ENCODE measurements at regions not wholly inside any gene's neighbourhood (a gene's known extent, or its start where the extent isn't known, plus 50 kb on each side); places are given as distances from the start of the nearest gene placed in this dataset.

DNA sequence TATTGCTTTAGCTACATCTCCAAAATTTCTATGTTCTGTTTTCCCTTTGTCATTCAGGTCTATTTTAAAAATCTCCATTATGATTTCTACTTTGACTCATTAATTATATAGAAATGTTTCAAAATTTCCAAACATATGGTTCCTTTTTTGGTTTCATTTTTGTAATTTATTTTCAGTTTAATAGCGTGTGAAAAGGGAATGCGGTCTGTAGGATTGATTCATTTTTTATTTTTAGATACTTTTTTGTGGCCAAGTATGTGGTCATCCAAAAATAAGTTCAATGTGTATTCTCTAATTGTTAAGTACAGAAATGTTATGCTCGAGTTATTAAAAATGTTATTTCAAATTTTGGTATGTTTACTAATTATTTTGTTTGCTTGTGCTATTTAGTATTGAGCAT lies 72.5 kb upstream of the ANKRD1 start:
- in situ Hi-C loops (cut with HindIII; ENCODE audit: low pct_unique_long_range_greater_than_20kb, low sequenced_read_pairs) (no loop called here), intact Hi-C loops (cut with micrococcal nuclease; ENCODE audit: unreplicated experiment) (no loop called here)
- no peak for TF ChIP-seq TCF7L2 (IDR thresholded peaks at IDR 0.05; ENCODE audit: low read depth, low read length)
- no peak for TF ChIP-seq SIN3A (IDR thresholded peaks at IDR 0.05; ENCODE audit: borderline replicate concordance, insufficient read depth, low read depth, low read length)
- TF ChIP-seq, protein P1, sequence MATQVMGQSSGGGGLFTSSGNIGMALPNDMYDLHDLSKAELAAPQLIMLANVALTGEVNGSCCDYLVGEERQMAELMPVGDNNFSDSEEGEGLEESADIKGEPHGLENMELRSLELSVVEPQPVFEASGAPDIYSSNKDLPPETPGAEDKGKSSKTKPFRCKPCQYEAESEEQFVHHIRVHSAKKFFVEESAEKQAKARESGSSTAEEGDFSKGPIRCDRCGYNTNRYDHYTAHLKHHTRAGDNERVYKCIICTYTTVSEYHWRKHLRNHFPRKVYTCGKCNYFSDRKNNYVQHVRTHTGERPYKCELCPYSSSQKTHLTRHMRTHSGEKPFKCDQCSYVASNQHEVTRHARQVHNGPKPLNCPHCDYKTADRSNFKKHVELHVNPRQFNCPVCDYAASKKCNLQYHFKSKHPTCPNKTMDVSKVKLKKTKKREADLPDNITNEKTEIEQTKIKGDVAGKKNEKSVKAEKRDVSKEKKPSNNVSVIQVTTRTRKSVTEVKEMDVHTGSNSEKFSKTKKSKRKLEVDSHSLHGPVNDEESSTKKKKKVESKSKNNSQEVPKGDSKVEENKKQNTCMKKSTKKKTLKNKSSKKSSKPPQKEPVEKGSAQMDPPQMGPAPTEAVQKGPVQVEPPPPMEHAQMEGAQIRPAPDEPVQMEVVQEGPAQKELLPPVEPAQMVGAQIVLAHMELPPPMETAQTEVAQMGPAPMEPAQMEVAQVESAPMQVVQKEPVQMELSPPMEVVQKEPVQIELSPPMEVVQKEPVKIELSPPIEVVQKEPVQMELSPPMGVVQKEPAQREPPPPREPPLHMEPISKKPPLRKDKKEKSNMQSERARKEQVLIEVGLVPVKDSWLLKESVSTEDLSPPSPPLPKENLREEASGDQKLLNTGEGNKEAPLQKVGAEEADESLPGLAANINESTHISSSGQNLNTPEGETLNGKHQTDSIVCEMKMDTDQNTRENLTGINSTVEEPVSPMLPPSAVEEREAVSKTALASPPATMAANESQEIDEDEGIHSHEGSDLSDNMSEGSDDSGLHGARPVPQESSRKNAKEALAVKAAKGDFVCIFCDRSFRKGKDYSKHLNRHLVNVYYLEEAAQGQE (IDR thresholded peaks at IDR 0.05; ENCODE audit: insufficient read depth in 1 of 2, low read depth in 2 of 2, low read length in 1 of 2), result no peak
- TF ChIP-seq, protein P2, sequence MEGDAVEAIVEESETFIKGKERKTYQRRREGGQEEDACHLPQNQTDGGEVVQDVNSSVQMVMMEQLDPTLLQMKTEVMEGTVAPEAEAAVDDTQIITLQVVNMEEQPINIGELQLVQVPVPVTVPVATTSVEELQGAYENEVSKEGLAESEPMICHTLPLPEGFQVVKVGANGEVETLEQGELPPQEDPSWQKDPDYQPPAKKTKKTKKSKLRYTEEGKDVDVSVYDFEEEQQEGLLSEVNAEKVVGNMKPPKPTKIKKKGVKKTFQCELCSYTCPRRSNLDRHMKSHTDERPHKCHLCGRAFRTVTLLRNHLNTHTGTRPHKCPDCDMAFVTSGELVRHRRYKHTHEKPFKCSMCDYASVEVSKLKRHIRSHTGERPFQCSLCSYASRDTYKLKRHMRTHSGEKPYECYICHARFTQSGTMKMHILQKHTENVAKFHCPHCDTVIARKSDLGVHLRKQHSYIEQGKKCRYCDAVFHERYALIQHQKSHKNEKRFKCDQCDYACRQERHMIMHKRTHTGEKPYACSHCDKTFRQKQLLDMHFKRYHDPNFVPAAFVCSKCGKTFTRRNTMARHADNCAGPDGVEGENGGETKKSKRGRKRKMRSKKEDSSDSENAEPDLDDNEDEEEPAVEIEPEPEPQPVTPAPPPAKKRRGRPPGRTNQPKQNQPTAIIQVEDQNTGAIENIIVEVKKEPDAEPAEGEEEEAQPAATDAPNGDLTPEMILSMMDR (IDR thresholded peaks at IDR 0.05), result no peak
- no peak for TF ChIP-seq POLR2AphosphoS5 (IDR thresholded peaks at IDR 0.05; ENCODE audit: low read depth, low read length)
- Histone ChIP-seq H3K27ac (ENCODE audit: low read length) (no peak overlapping the region), H3K9me3 (ENCODE audit: control insufficient read depth, insufficient read depth, low read depth, low read length) (no peaks in the 10 kb centered on the region), H3K4me3 (ENCODE audit: low read depth in 2 of 2, low read length in 2 of 2) (no peak overlapping the region), H3K36me3 (ENCODE audit: control insufficient read depth, insufficient read depth, low read length) (no peaks in the 10 kb centered on the region), H3K4me1 (ENCODE audit: control insufficient read depth, insufficient read depth, low read length) (no peaks in the 10 kb centered on the region), H3K27me3 (ENCODE audit: control insufficient read depth, insufficient read depth, low read length) (no peaks in the 10 kb centered on the region)
- CTCF ChIA-PET, result no interaction called here
- DNase-seq (ENCODE audit: low read depth, low spot score), result no peak
- POLR2A ChIA-PET, result no interaction called here
- BruUV-seq (replicated peaks), result no TSS peak
- no peak for ATAC-seq

DNA sequence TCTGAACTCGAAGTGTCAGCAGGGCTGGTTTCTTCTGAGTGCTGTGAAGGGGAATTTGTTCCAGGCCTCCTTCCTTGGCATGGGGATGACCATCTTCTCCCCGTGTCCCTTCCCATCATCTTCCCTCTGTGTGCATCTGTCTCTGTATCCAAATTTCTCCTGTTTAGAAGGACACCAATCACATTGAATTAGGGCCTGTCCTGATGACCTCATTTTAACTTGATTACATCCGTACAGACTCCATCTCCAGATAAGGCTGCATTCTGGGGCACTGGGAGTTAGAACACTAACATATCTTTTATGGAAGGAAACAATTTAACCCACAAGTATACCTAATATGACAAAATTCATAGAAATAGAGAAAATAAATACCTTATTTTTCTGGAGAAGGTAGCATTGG lies 76.8 kb upstream of the ANKRD1 start:
- CTCF ChIA-PET, result no interaction called here
- in situ Hi-C loops (cut with HindIII; ENCODE audit: low pct_unique_long_range_greater_than_20kb, low sequenced_read_pairs), result no loop called here
- no peak overlapping the region for H3K27ac ChIP-seq (ENCODE audit: low read length)

More for the DNA sequence above, 76.8 kb upstream of the ANKRD1 start:
- BruUV-seq (replicated peaks), result no TSS peak
- Histone ChIP-seq H3K9me3 (ENCODE audit: control insufficient read depth, insufficient read depth, low read depth, low read length) (no peaks in the 10 kb centered on the region), H3K27me3 (ENCODE audit: control insufficient read depth, insufficient read depth, low read length) (no peaks in the 10 kb centered on the region), H3K4me3 (ENCODE audit: low read depth in 2 of 2, low read length in 2 of 2) (no peak overlapping the region), H3K4me1 (ENCODE audit: control insufficient read depth, insufficient read depth, low read length) (no peaks in the 10 kb centered on the region), H3K36me3 (ENCODE audit: control insufficient read depth, insufficient read depth, low read length) (no peaks in the 10 kb centered on the region)
- POLR2A ChIA-PET, result no interaction called here
- intact Hi-C loops (cut with micrococcal nuclease; ENCODE audit: unreplicated experiment), result no loop called here
- TF ChIP-seq, protein P2 (IDR thresholded peaks at IDR 0.05), result no peak
- TF ChIP-seq, protein P1 (IDR thresholded peaks at IDR 0.05; ENCODE audit: insufficient read depth in 1 of 2, low read depth in 2 of 2, low read length in 1 of 2), result no peak
- no peak for TF ChIP-seq POLR2AphosphoS5 (IDR thresholded peaks at IDR 0.05; ENCODE audit: low read depth, low read length)
- no peak for TF ChIP-seq SIN3A (IDR thresholded peaks at IDR 0.05; ENCODE audit: borderline replicate concordance, insufficient read depth, low read depth, low read length)
- no peak for TF ChIP-seq TCF7L2 (IDR thresholded peaks at IDR 0.05; ENCODE audit: low read depth, low read length)
- ATAC-seq, result no peak
- no peak for DNase-seq (ENCODE audit: low read depth, low spot score)
